ENCODE measurements at regions not wholly inside any gene's neighbourhood (a gene's known extent, or its start where the extent isn't known, plus 50 kb on each side); places are given as distances from the start of the nearest gene placed in this dataset.

DNA sequence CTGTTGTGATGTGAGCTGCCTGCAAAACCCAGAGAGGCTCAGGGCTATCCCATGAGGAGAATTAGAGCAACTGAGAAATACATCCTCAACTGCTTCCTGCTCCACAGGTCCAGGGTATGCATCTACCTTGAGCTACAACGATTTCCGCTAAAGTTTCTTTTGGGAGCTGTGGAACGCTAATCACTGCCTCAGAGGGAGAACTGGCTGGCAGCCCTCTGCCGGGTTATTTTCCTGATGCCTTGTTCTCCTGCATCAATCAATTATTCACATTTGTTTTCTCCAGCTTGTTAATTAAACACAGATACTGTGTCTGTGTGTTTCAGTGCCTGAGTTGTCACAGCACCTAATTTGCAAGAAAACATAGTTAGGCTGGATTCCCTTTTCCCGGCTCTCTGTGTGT is 211.1 kb upstream of the PLET1 start:
- TF ChIP-seq POLR2A (IDR thresholded peaks at IDR 0.05) = no peak
- TF ChIP-seq, protein P1, sequence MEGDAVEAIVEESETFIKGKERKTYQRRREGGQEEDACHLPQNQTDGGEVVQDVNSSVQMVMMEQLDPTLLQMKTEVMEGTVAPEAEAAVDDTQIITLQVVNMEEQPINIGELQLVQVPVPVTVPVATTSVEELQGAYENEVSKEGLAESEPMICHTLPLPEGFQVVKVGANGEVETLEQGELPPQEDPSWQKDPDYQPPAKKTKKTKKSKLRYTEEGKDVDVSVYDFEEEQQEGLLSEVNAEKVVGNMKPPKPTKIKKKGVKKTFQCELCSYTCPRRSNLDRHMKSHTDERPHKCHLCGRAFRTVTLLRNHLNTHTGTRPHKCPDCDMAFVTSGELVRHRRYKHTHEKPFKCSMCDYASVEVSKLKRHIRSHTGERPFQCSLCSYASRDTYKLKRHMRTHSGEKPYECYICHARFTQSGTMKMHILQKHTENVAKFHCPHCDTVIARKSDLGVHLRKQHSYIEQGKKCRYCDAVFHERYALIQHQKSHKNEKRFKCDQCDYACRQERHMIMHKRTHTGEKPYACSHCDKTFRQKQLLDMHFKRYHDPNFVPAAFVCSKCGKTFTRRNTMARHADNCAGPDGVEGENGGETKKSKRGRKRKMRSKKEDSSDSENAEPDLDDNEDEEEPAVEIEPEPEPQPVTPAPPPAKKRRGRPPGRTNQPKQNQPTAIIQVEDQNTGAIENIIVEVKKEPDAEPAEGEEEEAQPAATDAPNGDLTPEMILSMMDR (IDR thresholded peaks at IDR 0.05) = no peak
